Activated CD8-positive, alpha-beta T cell treated with anti-CD3 and anti-CD28 coated beads for 36 hours (primary cell): ENCODE measurements at regions not wholly inside any gene's neighbourhood (a gene's known extent, or its start where the extent isn't known, plus 50 kb on each side); places are given as distances from the start of the nearest gene placed in this dataset.

Experiments used
- ATAC-seq: fragments of 200-7000 bp; cut with Tn5 transposase; one replicate; pipeline ENCODE4 v1.10.0; 2021; ENCODE audit warnings: mild to moderate bottlenecking, moderate library complexity
- CTCF ChIA-PET: fragments of 350-600 bp; sonication (Branson Sonifier 250); formaldehyde crosslinking; loops from one replicate; lab custom pipeline; 2021; ENCODE audit warnings: antibody characterized with exemption; lab: Charles Lee
- POLR2A ChIA-PET: fragments of 350-600 bp; sonication (Branson Sonifier 250); formaldehyde crosslinking; loops from one replicate; lab custom pipeline; 2021; ENCODE audit warnings: antibody characterized with exemption; lab: Charles Lee
- DNase-seq: peaks from one replicate; pipeline ENCODE4 v3.0.0-alpha.2; 2020
- H3K27ac Mint-ChIP-seq: one replicate; pipeline ENCODE4 v1.8.0; 2021; ENCODE audit warnings: mild to moderate bottlenecking, mixed read lengths
- H3K27me3 Mint-ChIP-seq: one replicate; pipeline ENCODE4 v1.8.0; 2021; ENCODE audit warnings: mixed read lengths
- H3K36me3 Mint-ChIP-seq: one replicate; pipeline ENCODE4 v1.8.0; 2021; ENCODE audit warnings: low read depth, mixed read lengths
- H3K4me1 Mint-ChIP-seq: one replicate; pipeline ENCODE4 v1.8.0; 2021; ENCODE audit warnings: low read depth, mixed read lengths
- H3K4me3 Mint-ChIP-seq: one replicate; pipeline ENCODE4 v1.8.0; 2021; ENCODE audit warnings: mild to moderate bottlenecking, moderate library complexity, mixed read lengths
- H3K9me3 Mint-ChIP-seq: one replicate; pipeline ENCODE4 v1.8.0; 2021; ENCODE audit warnings: mixed read lengths
- CTCF ChIP-seq: fragments of 200-600 bp; IDR thresholded peaks from one replicate; pipeline ENCODE4 v1.8.0; 2022; ENCODE audit warnings: antibody characterized with exemption, mild to moderate bottlenecking
- intact Hi-C: fragments of 100-400 bp; cut with micrococcal nuclease; formaldehyde crosslinking; loops from one replicate; pipeline ENCODE4 v1.10.0; 2022

GRCh38 chr2:120666433-120666832, 69.2 kb upstream of the GLI2 start:
- ChIA-PET CTCF (no interaction called here), POLR2A (no interaction called here)
- DNase-seq (no peak), ATAC-seq (no peak)
- no peak for TF ChIP-seq CTCF
- intact Hi-C loops: no loop called here
- Mint-ChIP-seq H3K9me3 (peaks cover 15% of the 10 kb centered on the region), H3K36me3 (peaks cover 1% of the 10 kb centered on the region), H3K27ac (no peak overlapping the region), H3K4me3 (no peak overlapping the region), H3K27me3 (peaks cover 17% of the 10 kb centered on the region), H3K4me1 (peaks cover 3% of the 10 kb centered on the region)

GRCh38 chr2:120667981-120668380, 67.7 kb upstream of the GLI2 start:
- Mint-ChIP-seq H3K4me1 (peaks cover 3% of the 10 kb centered on the region), H3K27me3 (peaks cover 18% of the 10 kb centered on the region), H3K27ac (no peak overlapping the region), H3K4me3 (no peak overlapping the region), H3K36me3 (peaks cover 1% of the 10 kb centered on the region), H3K9me3 (peaks cover 15% of the 10 kb centered on the region)
- ATAC-seq (no peak), DNase-seq (no peak)
- ChIA-PET CTCF (no interaction called here), POLR2A (no interaction called here)
- no peak for TF ChIP-seq CTCF
- intact Hi-C loops: no loop called here

DNA sequence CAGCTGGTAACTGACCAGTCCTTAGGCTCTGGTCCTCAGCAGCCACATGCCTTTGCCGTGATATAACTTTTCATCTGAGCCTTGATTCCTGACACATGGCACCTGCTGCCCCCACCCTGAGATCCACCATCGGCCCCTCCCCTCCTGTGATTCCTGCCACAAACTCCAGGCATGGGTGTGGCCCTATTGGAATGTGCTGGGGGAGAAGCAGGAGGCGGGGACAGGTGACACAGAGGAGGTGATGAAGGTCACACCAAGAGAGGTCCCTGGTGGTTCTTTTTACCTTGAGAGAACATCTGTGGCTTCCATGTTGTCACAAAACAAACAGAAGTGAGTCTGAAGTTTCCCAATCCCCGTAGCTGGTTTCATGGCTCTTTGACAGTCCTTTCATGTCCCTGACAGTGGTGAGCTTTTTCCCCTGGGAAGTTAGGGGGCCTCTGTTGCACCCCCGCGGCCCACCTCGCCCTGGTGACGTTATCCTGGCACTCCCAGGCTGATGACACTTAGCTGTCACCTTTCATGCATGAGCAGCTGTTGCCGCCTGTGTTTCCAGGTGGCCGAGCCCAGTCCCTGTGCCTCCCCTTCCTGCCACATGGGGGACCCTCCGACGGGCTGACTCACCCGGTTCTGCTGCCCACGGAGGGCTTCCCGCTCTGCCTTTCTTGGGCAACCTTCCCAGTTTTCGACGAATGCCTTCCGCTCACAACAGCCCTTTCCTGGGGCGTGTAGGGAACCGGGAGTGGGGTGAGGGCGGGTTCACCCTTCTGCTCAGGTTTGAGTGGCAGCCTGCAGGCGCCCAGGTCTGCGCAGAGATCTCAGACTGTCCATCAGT, 66.3 kb upstream of the GLI2 start:
- ChIA-PET CTCF (interaction anchor here (0.6 to 1.6 kb wide), 4 partner anchors 9 to 494 kb away, joined by 3 to 7 read pairs (median 3); no protein-coding TSS in a partner anchor), POLR2A (no interaction called here)
- peaks cover 1% of the 10 kb centered on the region for H3K36me3 Mint-ChIP-seq
- ATAC-seq: peak; percentile 67
- H3K9me3 Mint-ChIP-seq: peaks cover 15% of the 10 kb centered on the region
- H3K27ac Mint-ChIP-seq: no peak overlapping the region
- TF ChIP-seq CTCF: no peak
- intact Hi-C loops: no loop called here
- DNase-seq: peak; percentile 38
- H3K4me1 Mint-ChIP-seq: peaks cover 3% of the 10 kb centered on the region
- H3K4me3 Mint-ChIP-seq: no peak overlapping the region
- peaks cover 18% of the 10 kb centered on the region for H3K27me3 Mint-ChIP-seq

- intact Hi-C loops: no loop called here
- TF ChIP-seq CTCF: no peak
- DNase-seq (no peak), ATAC-seq (no peak)
- Mint-ChIP-seq H3K4me3 (no peak overlapping the region), H3K4me1 (peaks cover 3% of the 10 kb centered on the region), H3K36me3 (peaks cover 1% of the 10 kb centered on the region), H3K27me3 (peaks cover 18% of the 10 kb centered on the region), H3K27ac (no peak overlapping the region), H3K9me3 (peaks cover 15% of the 10 kb centered on the region)
- ChIA-PET CTCF (interaction anchor here (0.9 to 1.6 kb wide), 3 partner anchors 10 to 494 kb away, joined by 3 to 7 read pairs (median 3); no protein-coding TSS in a partner anchor), POLR2A (no interaction called here)
These were observed 65.7 kb upstream of the GLI2 start for GRCh38 chr2:120669971-120670370.

DNA sequence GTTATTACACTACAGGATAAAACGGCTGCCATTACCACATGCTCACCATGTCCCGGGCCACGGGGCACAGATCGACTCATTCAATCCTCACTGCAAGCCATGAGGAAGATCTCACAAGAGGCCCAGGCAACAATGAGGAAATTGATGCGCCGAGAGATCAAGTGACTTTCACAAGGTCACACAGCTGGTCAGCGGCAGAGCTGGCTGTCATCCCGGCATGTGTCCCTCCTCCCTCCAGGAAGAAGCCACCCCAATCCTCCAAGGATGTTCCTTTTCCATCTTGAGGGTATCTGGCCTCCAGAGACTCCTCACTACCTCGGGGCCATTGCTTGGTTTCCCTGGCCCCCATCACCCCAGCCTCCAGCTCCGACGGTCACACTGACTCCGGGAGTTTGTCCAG, 65.3 kb upstream of the GLI2 start:
- H3K27me3 Mint-ChIP-seq: peaks cover 18% of the 10 kb centered on the region
- peaks cover 1% of the 10 kb centered on the region for H3K36me3 Mint-ChIP-seq
- H3K4me3 Mint-ChIP-seq: no peak overlapping the region
- ATAC-seq: no peak
- intact Hi-C loops: no loop called here
- DNase-seq: no peak
- ChIA-PET CTCF (interaction anchor here (1.4 to 1.6 kb wide), 2 partner anchors 10 kb away, joined by 3 to 7 read pairs; no protein-coding TSS in a partner anchor), POLR2A (no interaction called here)
- H3K27ac Mint-ChIP-seq: no peak overlapping the region
- peaks cover 13% of the 10 kb centered on the region for H3K9me3 Mint-ChIP-seq
- peaks cover 3% of the 10 kb centered on the region for H3K4me1 Mint-ChIP-seq
- no peak for TF ChIP-seq CTCF
